Stimulated activated naive CD8-positive, alpha-beta T cell treated with anti-CD3 and anti-CD28 coated beads, Interleukin-15, Interleukin-2, amounts not matched to agents 100 U/mL and 50 U/mL, for 24 hours (primary cell): ENCODE measurements at regions not wholly inside any gene's neighbourhood (a gene's known extent, or its start where the extent isn't known, plus 50 kb on each side); places are given as distances from the start of the nearest gene placed in this dataset.
A peak's percentile ranks its signal among the peaks of the same experiment; 100 is the strongest.

ENCODE experiments used
- ATAC-seq: fragments of 150-1000 bp; cut with Tn5 transposase; one replicate; pipeline ENCODE4 v1.10.0; 2021
- DNase-seq: peaks from one replicate; pipeline ENCODE4 v3.0.0; 2021

DNA sequence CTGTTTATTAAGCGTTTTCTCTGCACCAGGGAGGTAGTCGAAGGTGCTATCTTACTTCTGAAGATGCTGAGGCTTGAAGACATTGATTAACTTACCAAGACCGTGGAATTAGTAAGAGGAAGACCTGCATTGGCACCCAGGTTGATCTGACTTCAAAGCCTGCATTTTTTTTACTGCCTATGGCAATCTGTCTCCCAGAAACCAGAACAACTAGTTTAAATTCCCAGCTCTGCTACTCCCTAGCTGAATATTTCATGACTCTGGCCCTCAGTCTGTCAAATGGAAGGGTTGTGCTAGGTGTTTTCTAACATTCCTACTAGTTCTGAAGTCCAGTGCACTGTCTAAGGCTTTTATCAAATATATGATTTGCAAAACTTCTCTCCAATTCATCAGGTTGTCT, 52.0 kb upstream of the GRAMD1B start:
- DNase-seq (no peak), ATAC-seq (no peak)

DNA sequence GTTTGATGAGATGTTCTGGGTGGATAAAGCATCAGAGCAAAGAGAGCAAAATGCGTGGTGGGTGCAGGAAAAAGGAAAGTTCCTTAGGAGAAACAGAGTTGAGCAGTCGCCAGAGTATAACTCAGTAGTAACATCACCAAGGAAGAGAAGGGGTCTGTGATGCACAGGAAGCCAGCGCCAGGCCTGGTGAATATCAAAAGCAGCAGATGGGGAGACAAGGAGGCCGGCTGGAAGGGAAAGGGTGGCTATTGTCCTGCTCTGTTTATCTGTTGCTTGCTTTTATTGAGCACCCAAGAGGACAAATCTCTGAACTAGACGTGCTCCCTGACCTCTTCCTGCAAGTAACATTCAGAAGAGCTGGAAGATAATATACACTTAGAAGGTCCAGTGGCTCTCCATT, 52.7 kb upstream of the GRAMD1B start:
- DNase-seq (no peak), ATAC-seq (no peak)

DNA sequence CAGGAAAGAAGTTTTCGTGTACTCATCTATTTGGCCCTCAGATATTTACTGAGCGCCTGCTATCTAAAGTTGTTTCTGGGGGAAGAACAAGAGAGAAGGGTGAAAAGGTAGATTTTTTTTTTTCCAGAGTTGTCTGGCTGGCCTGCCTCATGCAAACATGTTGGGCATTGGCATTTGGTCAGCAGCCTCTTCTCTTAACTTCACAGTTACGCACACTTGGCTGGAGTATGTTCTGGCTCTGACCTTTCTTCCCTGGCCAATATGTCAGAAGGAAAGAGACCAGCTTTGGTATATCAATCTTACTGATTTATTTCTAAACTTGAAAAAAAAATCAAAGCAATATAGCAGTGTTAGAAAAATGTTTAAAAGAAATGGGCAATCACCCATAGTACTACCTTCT, 54.2 kb upstream of the GRAMD1B start:
- no peak for DNase-seq
- ATAC-seq = no peak

DNA sequence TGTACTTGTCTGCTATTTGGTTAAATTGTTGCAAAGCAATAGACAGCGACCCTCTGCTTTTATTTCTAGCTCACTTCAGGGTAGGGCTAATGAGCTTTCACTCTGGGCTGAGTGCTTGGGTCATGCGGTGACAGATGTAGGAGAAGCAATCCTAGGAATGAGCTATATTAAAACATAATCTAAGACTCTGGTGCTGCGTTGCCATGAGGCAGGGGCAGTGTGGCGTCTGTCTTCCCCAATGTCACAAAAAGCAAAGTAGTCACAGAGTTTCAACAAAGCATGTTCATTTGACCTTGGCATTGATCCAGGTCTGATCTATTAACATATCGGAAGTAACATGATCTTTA, 55.5 kb upstream of the GRAMD1B start:
- DNase-seq (no peak), ATAC-seq (no peak)

DNA sequence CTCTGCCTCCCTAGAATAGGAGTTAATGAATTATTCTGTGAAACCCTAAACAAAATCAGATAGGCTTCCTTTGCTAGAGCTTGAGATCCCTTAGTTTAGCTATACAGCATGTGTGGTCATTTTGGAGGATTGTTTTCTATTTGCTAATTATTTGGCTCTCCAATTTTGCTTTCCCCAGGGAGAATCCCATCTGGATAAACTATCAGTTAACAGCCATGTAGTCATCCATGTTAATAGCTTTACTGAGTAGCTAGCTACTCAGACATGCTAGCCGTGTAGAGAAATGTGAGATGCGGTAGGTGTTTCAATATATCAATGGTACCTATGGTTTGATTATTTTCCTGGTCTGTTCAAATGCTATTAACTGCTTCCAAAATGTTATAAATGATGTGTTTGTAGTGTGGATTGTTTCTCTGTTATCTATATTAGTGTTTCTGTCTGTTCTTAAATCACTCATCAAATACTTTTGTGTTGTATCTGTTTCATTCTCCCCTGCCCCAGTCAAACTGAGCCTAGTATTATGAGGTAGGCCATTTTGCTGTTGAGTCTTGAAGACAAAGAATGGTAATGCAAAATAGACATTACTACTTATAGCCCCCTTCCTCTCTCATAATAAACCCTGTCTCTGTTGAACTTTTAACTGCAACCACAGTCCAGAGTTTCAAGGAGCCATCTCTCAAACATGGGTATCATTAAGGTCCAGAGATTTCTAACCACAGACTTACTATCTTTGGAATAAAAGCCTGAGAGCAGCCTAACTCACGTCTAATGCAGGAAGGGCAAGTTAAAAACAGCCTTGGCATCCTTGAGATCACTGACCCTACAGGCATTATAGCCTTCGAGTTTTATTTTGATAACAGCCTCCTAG, 56.1 kb upstream of the GRAMD1B start:
- DNase-seq (no peak), ATAC-seq (no peak)

DNA sequence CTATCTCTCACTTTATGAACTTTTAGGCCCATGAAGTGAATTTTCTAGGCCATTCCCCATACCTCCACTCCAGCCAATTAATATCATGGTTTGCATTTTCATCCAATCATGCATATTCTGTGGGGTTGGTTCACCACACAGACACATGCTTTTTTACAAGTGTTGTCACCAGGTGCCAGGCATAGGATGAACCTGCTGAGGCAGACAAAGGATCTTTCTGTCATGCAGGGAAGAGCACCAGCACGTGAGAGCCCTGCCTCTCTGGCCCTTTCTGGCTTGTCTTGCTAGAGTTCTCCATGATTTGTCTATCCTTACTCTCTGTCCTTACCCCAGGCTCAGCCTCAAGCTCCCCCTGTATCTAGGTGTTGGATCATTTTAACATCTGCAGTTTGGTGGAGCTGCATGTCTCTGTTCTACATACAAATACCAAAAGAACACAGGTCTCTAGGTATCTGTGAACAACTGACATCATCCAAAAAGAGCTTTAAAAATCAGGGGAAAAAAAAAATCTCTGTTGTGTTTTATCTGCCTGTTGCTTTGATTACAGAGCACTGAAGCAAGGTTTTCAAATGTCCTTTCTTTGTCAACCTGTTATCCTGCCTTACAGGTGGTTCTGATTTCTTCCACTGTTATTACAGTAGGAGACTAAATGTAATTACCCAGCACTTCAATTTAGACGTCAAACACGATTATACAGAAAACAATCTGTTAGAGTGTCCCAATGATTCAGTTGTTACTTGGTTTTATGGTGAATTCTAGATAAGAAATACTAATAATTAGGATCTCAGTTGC, 58.4 kb upstream of the GRAMD1B start:
- ATAC-seq (peak; percentile 23), DNase-seq (no peak)

DNA sequence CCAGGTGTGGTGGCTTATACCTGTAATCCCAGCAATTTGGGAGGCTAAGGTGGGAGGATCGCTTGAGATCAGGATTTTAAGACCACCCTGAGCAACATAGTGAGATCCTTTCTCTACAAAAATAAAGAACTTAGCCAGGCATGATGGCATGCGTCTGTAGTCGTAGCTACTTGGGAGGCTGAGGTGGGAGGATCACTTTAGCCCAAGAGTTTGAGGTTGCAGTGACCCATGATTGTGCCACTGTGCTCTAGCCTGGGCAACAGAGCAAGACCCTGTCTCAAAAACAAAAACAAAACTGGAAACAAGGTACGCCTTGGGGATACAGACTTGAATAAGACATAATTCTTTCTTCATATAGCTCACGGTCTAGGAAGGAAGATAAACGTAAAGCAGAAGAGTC, 63.1 kb upstream of the GRAMD1B start:
- DNase-seq = no peak
- ATAC-seq = no peak

DNA sequence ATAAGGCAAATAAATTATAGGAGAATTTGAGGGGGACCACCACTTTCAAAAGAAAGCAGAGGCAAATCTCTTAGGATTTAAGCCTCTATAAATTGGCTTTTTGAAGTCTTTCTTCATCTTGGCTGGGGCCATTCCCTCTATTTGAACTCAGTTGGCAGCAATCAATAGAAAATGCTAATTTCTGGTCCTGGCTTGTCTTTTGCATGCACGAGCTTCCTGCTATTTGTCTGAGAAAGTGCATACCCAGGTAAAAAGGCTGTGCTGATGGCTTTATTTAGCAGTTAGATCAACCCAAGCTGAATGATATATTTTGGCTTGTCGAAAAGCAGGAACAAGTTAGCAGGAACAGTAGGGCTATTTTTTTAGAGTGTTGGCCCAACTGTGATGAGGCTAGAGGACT, 64.1 kb upstream of the GRAMD1B start:
- no peak for DNase-seq
- no peak for ATAC-seq

DNA sequence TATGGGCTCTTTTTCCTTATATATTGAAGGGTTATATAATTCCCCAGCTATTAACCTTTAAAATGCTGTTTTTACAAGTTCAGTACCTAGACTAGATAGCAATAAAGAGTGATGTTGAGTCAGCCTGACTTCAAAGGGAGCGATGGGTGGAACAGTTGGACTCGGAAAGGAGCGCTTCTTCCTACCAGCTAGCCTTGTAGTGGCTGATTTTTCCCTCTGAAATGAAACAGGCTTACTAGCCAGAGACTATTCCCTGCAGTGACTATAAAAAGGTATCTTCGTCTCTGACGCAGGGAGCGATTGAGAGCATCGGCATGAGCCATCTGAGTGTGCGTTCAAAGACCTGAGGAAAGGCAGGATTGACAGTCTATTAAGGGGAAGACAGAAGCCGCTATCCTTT, 66.0 kb upstream of the GRAMD1B start:
- no peak for ATAC-seq
- DNase-seq = no peak

DNA sequence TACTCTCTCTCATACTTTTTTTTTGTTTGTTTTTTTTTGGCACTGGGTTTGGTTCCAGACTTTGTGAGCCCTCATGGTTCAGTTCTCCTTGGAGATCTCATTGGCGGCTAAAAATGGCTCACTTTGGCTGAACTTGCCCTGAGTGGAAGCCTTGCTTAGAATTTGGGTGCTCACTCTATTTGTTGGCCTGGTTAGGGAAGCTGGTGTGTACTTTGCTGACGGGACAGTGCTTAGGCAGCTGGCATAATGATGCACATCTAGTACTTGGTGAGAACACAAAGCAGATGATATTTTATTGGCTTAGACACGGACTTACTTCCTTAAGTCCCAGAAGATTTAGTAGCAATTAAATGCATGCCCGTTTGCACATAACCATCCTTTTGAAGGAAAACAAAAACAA, 66.5 kb upstream of the GRAMD1B start:
- DNase-seq (no peak), ATAC-seq (no peak)

DNA sequence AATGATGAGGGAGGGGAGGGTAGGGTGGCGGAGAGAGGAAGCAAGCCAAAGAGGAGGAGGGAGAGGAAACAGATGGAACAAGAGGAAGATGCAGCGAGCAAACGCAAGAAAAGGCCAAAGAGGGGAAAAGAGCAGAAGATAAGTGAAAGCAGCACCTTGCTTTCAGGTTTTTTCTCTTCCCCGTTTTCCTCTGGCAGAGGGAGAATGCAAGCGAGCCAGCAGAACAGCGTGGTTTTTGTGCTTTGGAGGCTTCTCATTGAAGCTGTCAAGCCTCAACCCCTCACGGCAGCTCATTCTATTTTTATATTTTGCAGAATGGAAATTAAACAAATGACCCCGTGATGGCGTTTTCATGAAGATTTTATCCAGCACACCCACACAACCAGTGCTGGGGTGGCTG, 67.1 kb upstream of the GRAMD1B start:
- ATAC-seq (no peak), DNase-seq (no peak)

DNA sequence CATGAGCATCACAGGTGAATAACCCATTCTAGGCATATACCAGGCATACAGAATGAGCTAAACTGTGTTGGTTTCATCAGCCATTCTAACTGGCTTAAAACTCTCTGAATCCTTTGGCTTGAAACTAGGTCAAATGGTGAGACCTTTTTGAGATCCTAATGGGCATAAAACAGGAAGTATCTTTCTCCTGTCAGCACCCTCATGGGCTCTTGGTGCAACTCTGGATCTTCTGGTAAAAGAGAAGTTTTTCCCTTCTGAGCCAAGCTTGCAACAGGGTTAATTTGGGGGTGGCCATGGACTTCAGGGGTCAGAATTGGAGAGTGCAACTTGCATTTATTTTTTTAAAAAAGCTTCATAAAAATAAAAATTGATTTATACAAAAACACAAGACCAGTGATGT, 67.9 kb upstream of the GRAMD1B start:
- no peak for ATAC-seq
- DNase-seq = no peak

DNA sequence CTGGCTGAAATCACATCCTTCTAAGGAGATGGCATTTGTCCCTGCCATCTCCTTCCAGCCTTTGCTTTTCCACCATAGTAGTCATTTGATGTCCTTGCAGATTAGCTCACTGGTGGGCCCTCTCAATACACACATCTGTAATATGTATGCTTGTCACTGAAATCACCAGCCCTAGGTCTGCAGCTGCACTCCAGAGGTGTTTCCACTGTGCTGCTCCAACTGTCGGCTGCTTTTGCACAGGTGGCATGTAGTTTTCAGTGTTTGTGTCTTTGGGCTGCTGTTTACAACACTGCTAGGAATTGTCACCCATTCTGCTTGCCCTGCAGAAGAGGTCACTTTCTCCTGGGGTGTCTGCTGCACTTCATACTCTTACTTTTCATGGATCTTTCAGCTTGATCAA, 69.0 kb upstream of the GRAMD1B start:
- DNase-seq = no peak
- no peak for ATAC-seq

DNA sequence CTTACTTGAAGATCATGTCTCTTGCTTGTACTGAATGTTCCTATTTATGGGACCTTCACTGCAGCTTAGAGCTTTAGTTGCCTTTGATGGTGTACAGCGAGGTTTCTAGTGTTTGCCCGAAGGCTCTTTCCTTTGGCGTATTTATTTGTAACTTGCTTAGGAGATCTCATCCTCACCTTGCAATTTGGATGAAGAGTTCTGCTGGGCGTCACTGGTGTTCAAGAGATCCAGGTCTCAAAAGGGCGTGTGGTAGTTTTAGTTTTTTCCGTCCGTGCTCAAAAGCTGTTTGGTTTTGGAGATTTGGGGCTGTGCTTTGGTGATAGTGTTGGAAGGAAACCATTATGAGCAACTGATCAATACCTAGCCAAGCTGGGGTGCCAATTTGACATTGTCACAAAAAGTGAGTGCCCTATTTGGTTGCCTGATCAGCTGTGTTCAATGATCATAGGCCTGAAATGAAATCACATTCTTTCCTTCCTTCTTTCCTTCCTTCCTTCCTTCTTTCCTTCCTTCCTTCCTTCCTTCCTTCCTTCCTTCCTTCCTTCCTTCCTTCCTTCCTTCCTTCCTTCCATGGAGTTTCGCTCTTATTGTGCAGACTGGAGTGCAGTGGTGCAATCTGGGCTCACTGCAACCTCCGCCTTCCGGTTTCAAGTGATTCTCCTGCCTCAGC, 69.7 kb upstream of the GRAMD1B start:
- DNase-seq (no peak), ATAC-seq (no peak)

DNA sequence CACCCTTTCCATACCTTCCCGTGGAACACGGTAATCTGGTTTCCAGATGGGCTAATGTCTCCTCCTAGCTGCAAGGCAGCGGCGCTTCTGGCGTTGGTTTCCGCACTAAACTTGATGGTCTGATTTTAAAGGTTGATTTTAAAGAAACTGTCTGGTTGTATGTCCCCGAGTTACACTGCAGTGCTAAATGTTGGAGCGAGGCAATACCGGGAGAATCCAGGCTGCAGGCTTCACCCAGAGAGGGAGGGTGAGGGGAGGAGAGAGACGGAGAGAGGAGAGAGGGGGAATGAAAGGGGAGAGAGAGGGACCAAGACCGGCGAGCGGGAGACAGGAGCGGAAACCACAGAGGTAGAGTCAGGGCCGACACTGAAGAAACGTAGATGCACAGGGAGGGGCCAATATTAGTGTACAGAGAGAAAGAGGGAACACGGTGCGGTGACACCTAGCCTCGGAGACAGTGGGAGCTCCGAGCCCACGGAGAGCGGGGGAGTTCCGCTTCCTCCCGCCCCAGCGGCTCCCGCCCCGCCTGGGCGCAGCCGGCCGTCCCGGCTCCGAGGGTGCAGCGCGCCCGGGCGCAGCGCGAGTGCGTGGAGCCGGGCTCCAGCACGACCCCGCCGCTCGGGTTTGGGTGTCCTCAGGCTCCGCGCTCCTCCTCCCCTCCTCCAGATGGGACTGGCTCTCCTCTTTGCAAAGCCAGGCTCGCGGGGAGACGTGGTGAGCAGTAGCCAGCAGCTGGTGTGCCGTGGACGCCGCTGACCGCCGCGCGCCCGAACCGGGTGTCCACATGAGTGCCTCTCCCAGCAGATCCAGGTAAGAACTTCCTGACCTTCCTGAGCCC, 71.9 kb upstream of the GRAMD1B start:
- DNase-seq = peak; percentile 53
- ATAC-seq = peak; percentile 60

DNA sequence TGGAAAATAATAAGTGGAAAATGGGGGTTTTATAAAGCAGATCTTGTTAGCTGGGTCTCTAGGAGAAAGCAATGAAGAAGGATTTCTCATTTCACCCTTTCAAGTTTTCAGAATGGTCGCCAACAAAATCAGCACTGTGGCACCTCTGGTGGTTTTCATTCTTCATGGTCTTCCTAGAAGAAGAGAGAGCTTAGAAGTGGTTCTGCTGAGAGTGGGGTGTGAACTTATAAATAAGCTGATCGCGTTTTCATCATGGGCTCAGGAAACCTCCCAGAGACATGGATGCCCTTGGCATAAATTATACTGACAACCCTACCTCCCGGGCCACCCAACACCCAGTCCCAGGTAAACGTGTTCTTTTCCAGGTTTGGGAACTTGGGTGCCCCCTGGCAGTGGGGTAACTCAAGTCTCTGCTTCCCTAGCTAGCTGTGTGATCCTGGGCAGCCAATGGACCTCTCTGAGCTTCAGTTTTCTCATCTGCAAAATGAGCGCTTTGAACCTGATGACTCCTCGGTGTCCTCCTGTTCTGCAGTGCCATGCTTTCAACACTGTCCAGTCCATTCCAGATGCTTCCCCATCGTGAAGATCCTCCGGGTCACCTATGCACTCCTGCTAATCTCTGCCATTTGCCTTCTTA, 72.6 kb upstream of the GRAMD1B start:
- peak; percentile 23 for DNase-seq
- peak; percentile 72 for ATAC-seq

DNA sequence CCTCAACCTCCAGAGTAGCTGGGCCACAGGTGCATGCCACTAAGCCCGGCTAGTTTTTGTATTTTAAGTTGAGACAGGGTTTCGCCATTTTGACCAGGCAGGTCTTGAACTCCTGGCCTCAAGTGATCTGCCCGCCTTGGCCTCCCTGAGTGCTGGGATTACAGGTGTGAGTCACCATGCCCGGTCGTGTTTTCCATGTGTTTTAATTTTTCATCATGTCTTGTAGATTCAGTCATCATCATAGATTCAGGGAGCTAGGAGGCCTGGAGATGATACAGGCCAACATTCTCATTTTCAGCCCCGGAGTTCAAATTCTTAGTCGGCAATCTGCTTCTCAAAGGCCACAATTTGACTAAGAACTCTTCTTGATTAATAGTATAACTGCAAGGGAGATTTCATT, 73.5 kb upstream of the GRAMD1B start:
- DNase-seq (peak; percentile 50), ATAC-seq (peak; percentile 44)

DNA sequence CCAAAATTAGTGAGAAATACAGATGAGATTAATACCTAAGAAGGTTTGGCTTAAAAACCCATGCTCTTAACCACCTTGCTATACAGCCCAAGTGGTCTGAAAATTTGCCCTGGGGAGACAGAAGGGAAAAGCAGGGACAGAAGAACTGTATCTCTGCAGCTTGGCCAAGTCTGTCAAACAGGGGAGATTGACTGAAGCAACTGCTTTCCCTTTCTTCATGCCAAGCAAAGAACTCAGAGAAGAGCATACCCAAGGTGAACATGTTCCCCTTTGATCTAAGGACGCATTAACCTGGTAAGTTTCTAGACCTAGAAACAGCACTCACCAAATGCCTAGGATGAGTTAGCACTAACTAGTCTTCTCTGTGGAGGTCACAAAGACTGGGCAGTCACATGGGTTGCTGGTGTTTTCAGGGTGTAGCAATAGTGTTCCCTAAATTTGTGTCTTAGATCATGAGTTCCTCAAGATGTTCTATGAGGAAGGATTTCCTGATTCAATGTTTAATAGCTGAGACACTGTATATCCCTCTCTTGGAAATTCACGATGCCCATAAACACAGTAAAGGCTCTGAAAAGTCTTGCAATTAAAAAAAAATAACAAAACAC, 75.6 kb upstream of the GRAMD1B start:
- ATAC-seq = no peak
- no peak for DNase-seq

DNA sequence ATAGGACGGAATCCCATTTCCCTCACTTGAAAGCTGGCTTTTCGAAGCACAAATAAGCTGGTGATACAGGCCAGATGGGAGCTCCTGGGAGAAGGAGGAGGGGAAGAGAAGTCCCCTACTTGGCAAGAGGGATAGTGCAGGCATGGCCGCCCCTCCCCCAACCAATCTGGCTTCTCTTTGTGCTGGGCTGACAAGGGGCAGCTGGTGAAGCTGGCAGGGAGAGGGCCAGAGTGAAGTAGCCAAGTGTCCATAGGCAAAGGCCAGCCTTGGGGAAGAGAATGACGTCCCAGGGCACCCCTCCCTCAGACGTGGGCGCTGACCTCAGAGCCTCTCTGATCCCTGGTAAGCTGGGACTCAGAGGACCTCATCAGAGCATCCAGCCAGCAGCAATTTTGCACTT, 78.7 kb upstream of the GRAMD1B start:
- DNase-seq (no peak), ATAC-seq (no peak)

DNA sequence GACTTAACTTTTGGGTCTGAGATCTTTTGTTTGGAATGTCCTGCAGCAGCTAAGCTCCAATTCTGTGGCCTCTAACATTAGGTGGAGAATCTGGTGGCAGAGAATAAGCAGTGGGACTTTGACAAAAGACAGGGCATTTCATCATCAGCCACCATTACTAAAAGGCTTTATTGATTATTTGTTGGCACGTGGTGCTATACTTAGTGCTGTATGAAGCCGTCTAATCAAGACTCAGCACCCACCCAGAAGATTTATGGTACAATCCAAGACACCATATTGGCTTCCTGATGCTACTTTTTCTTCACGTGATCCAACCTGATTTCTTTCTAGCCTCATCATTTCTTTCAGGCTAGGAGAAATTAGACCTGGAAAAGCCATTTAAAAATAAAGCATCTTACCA, 80.7 kb upstream of the GRAMD1B start:
- no peak for ATAC-seq
- DNase-seq = no peak

DNA sequence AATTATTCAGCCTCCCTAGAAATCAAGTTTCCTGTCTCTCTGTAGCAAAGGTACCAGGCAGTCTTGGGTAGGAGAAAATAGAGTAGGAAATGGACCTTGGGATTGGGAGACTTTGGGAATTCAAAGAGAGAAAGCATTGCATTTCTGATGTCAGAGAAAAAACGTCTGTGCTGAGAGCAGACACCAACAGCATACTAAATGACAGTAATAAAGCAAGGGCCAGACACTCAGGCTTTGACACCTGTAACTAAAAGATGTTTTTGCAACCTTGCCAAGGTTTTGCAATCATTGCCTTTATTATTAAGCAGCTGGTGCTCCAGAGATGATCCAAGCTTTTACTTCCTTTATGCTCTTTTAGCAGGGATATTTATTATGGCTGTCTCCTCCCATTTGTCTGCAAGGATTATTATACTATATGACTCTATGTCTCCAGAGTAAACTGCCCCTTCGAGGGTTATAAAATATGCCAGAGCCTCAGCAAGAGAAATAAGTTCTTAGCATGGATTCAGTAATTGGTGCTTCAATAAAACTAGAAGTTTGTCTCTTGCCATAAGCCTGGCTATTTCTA, 85.2 kb upstream of the GRAMD1B start:
- DNase-seq (no peak), ATAC-seq (no peak)
